H1 (cell line): ENCODE measurements at regions not wholly inside any gene's neighbourhood (a gene's known extent, or its start where the extent isn't known, plus 50 kb on each side); places are given as distances from the start of the nearest gene placed in this dataset.

Experiments
- CTCF ChIA-PET: fragments of 300-600 bp; sonication (Branson Sonifier 250); formaldehyde crosslinking; loops from one replicate; lab custom pipeline; 2021; ENCODE audit not compliant: partially characterized antibody; lab: Charles Lee
- POLR2A ChIA-PET: fragments of 300-600 bp; sonication (Branson Sonifier 250); formaldehyde crosslinking; loops from one replicate; lab custom pipeline; 2021; ENCODE audit warnings: inconsistent platforms; ENCODE audit not compliant: partially characterized antibody; lab: Charles Lee
- DNase-seq, 2 experiments: peaks; one replicate each; pipeline versions ENCODE4 v3.0.0 to v3.0.0-alpha.2; 2010 to 2022; ENCODE audit warnings: low spot score in 2 of 2, low read depth in 1 of 2, mixed read lengths in 1 of 2
- FAIRE-seq: peaks from 2 replicates; lab custom pipeline; 2011; peaks lifted over from hg19 to GRCh38; lab: Jason Lieb, UNC
- H2AFZ ChIP-seq: 2 replicates; pipeline ENCODE4 v1.8.1; 2012; ENCODE audit warnings: low read length, inconsistent platforms
- H2AK5ac ChIP-seq: 2 replicates; pipeline ENCODE4 v1.6.1; 2013; ENCODE audit warnings: low read depth, low read length
- H2BK120ac ChIP-seq: replicated peaks from 2 replicates; pipeline ENCODE3; 2013; ENCODE audit warnings: low read depth, low read length, inconsistent platforms
- H2BK12ac ChIP-seq: 2 replicates; pipeline ENCODE4 v1.6.1; 2013; ENCODE audit warnings: low read depth, low read length
- H2BK15ac ChIP-seq: 2 replicates; pipeline ENCODE4 v1.6.1; 2013; ENCODE audit warnings: low read length
- H2BK20ac ChIP-seq: 2 replicates; pipeline ENCODE4 v1.6.1; 2013; ENCODE audit warnings: low read length
- H2BK5ac ChIP-seq: 2 replicates; pipeline ENCODE4 v1.6.1; 2013; ENCODE audit warnings: low read depth, low read length
- H3K14ac ChIP-seq: 2 replicates; pipeline ENCODE4 v1.6.1; 2013; ENCODE audit warnings: inconsistent platforms; ENCODE audit not compliant: insufficient read length
- H3K18ac ChIP-seq: 2 replicates; pipeline ENCODE4 v1.6.1; 2013; ENCODE audit warnings: low read length; ENCODE audit errors: extremely low read depth
- H3K23ac ChIP-seq: 2 replicates; pipeline ENCODE4 v1.6.1; 2013; ENCODE audit warnings: inconsistent platforms; ENCODE audit not compliant: insufficient read length
- H3K23me2 ChIP-seq: 2 replicates; pipeline ENCODE4 v1.6.1; 2013; ENCODE audit warnings: low read depth, low read length
- H3K27ac ChIP-seq: 2 replicates; pipeline ENCODE4 v1.6.1; 2011; ENCODE audit warnings: low read depth, low read length, inconsistent platforms
- H3K27me3 ChIP-seq, 4 experiments: replicated peaks in 1 of 4; 1 replicate in 1 of 4; 2 replicates in 3 of 4; pipeline versions ENCODE4 v1.6.1 to v1.8.1; 2011 to 2013; ENCODE audit warnings: low read length in 3 of 4, mild to moderate bottlenecking in 3 of 4, inconsistent platforms in 2 of 4, mixed read lengths in 2 of 4, moderate library complexity in 1 of 4; ENCODE audit not compliant: control insufficient read depth in 3 of 4, insufficient read depth in 3 of 4; ENCODE audit errors: extremely low read depth in 1 of 4
- H3K36me3 ChIP-seq, 4 experiments: 2 replicates each; pipeline versions ENCODE4 v1.6.1 to v1.8.1; 2011 to 2013; ENCODE audit warnings: mild to moderate bottlenecking in 4 of 4, low read length in 3 of 4, moderate library complexity in 2 of 4, control low read depth in 1 of 4, inconsistent platforms in 1 of 4; ENCODE audit not compliant: insufficient read depth in 4 of 4, control insufficient read depth in 2 of 4
- H3K4ac ChIP-seq: replicated peaks from 2 replicates; pipeline ENCODE3; 2013; ENCODE audit warnings: low read length, low read depth, mixed read lengths, inconsistent platforms; ENCODE audit not compliant: insufficient read length
- H3K4me1 ChIP-seq, 4 experiments: replicated peaks in 1 of 4; 1 replicate in 1 of 4; 2 replicates in 3 of 4; pipeline versions ENCODE4 v1.6.1 to v1.8.1; 2011 to 2013; ENCODE audit warnings: low read length in 3 of 4, inconsistent platforms in 2 of 4, mixed read lengths in 1 of 4; ENCODE audit not compliant: insufficient read depth in 4 of 4, control insufficient read depth in 3 of 4
- H3K4me2 ChIP-seq, 2 experiments: 2 replicates each; pipeline versions ENCODE4 v1.6.1 to v1.8.1; 2011 to 2013; ENCODE audit warnings: low read depth in 2 of 2, low read length in 2 of 2, control low read depth in 1 of 2, inconsistent platforms in 1 of 2, mild to moderate bottlenecking in 1 of 2; ENCODE audit not compliant: insufficient read depth in 1 of 2
- H3K4me3 ChIP-seq, 4 experiments: fragments of 200-600, 300-600 bp in 1 of 4; sonication (generic), shearing (Covaris generic), sonication (Bioruptor Twin) in 1 of 4; 2 replicates each; pipeline versions ENCODE4 v1.5.1 to v1.8.1; 2011 to 2016; ENCODE audit warnings: low read length in 4 of 4, low read depth in 3 of 4, control low read depth in 2 of 4, inconsistent platforms in 2 of 4, mild to moderate bottlenecking in 2 of 4, mixed read lengths in 1 of 4, moderate library complexity in 1 of 4; ENCODE audit not compliant: insufficient read depth in 2 of 4; ENCODE audit errors: extremely low read depth in 1 of 4
- H3K56ac ChIP-seq: replicated peaks from 2 replicates; pipeline ENCODE3; 2013; ENCODE audit warnings: low read depth, mild to moderate bottlenecking, mixed read lengths, low read length, inconsistent platforms; ENCODE audit not compliant: insufficient read length
- H3K79me1 ChIP-seq: 2 replicates; pipeline ENCODE4 v1.6.1; 2013; ENCODE audit warnings: low read depth, low read length, control low read depth
- H3K79me2 ChIP-seq, 2 experiments: 2 replicates each; pipeline versions ENCODE4 v1.6.1 to v1.8.1; 2012 to 2013; ENCODE audit warnings: low read length in 2 of 2, mild to moderate bottlenecking in 2 of 2, inconsistent platforms in 1 of 2; ENCODE audit not compliant: insufficient read depth in 2 of 2, control insufficient read depth in 1 of 2
- H3K9ac ChIP-seq, 4 experiments: replicated peaks in 1 of 4; 1 replicate in 1 of 4; 2 replicates in 3 of 4; pipeline versions ENCODE4 v1.6.1 to v1.8.1; 2011 to 2013; ENCODE audit warnings: low read depth in 3 of 4, low read length in 3 of 4, control low read depth in 2 of 4, mild to moderate bottlenecking in 2 of 4, moderate library complexity in 2 of 4, inconsistent platforms in 1 of 4; ENCODE audit errors: extremely low read depth in 1 of 4
- H3K9me3 ChIP-seq, 2 experiments: 2 replicates each; pipeline versions ENCODE4 v1.6.1 to v1.8.1; 2012 to 2013; ENCODE audit warnings: mild to moderate bottlenecking in 2 of 2, moderate library complexity in 2 of 2, control low read depth in 1 of 2, inconsistent platforms in 1 of 2, low read depth in 1 of 2, low read length in 1 of 2, mixed read lengths in 1 of 2; ENCODE audit not compliant: insufficient read depth in 2 of 2
- H4K20me1 ChIP-seq, 2 experiments: replicated peaks in 1 of 2; 2 replicates each; pipeline versions ENCODE3 to v1.8.1; 2011 to 2013; ENCODE audit warnings: inconsistent platforms in 2 of 2, low read length in 2 of 2, mild to moderate bottlenecking in 1 of 2; ENCODE audit not compliant: insufficient read depth in 2 of 2, control insufficient read depth in 1 of 2
- H4K5ac ChIP-seq: 2 replicates; pipeline ENCODE4 v1.6.1; 2013; ENCODE audit warnings: low read length, low read depth, mixed read lengths, inconsistent platforms; ENCODE audit not compliant: insufficient read length
- H4K8ac ChIP-seq: 2 replicates; pipeline ENCODE4 v1.8.0; 2013; ENCODE audit warnings: mild to moderate bottlenecking, moderate library complexity, low read length, inconsistent platforms; ENCODE audit not compliant: insufficient read depth; ENCODE audit errors: extremely low read depth
- H4K91ac ChIP-seq: replicated peaks from 2 replicates; pipeline ENCODE3; 2013; ENCODE audit warnings: low read length, mixed read lengths, inconsistent platforms; ENCODE audit not compliant: insufficient read length
- CBX8 ChIP-seq: fragments of 300-800, 300-1000 bp; sonication (generic); IDR thresholded peaks from 2 replicates; pipeline ENCODE4 v1.7.1; 2016; ENCODE audit warnings: low read depth, low read length, borderline replicate concordance
- KDM5A ChIP-seq: fragments of 200-600 bp; IDR thresholded peaks from 2 replicates; pipeline ENCODE4 v1.7.1; 2012; ENCODE audit warnings: mild to moderate bottlenecking, low read length, inconsistent platforms, mixed read lengths
- WGBS, 2 experiments: shearing (Covaris generic) in 1 of 2; methylation state at CpG; one replicate each; pipeline versions ENCODE4 v1.1.6 to v1.1.7; 2013 to 2015; ENCODE audit warnings: low lambda C conversion rate in 2 of 2, mixed read lengths in 2 of 2, inconsistent platforms in 1 of 2, low coverage in 1 of 2, missing lambda C conversion rate in 1 of 2; ENCODE audit not compliant: insufficient replicate concordance in 2 of 2, insufficient coverage in 1 of 2, insufficient read length in 1 of 2; ENCODE audit errors: extremely low coverage in 1 of 2, missing lambda C conversion rate in 1 of 2; 5-methylcytosine and 5-hydroxymethylcytosine counted together

- Histone ChIP-seq H3K4me2 (no peak overlapping the region), H4K5ac (no peak overlapping the region), H2BK15ac (no peak overlapping the region), H4K91ac (no peak overlapping the region), H3K9ac (no peak overlapping the region), H3K4ac (no peak overlapping the region), H3K4me3 (no peak overlapping the region), H3K27ac (no peak overlapping the region), H3K36me3 (no peaks in the 10 kb centered on the region), H3K79me1 (no peaks in the 10 kb centered on the region), H2AK5ac (no peak overlapping the region), H3K27me3 (no peaks in the 10 kb centered on the region), H2BK20ac (no peak overlapping the region), H3K23ac (no peak overlapping the region), H4K8ac (no peak overlapping the region), H3K14ac (no peak overlapping the region), H2AFZ (no peak overlapping the region), H2BK5ac (no peak overlapping the region), H3K23me2 (no peaks in the 10 kb centered on the region), H3K18ac (no peak overlapping the region), H3K56ac (no peak overlapping the region), H3K4me1 (peaks cover 0 to 10% (median 2%) of the 10 kb centered on the region in 4 experiments; a peak in 2 of 7 replicates), H3K9me3 (no peaks in the 10 kb centered on the region), H2BK12ac (no peak overlapping the region), H2BK120ac (no peak overlapping the region), H4K20me1 (no peaks in the 10 kb centered on the region), H3K79me2 (no peaks in the 10 kb centered on the region)
- ChIA-PET POLR2A (no interaction called here), CTCF (interaction anchor here (0.6 to 1.7 kb wide), 3 partner anchors 10 to 149 kb away, joined by 3 to 9 read pairs (median 9); no protein-coding TSS in a partner anchor)
- TF ChIP-seq KDM5A (no peak), CBX8 (no peak)
- WGBS, 2 experiments, result 87% methylated on average over 8 of the region's 8 CpGs; no CpG with 5 or more reads in 1 of the 2 experiments
- DNase-seq (no peak), FAIRE-seq (no peak)
Measured at GRCh38 chr5:168123631-168124528, 167.6 kb upstream of the WWC1 start.
